Activated CD8-positive, alpha-beta memory T cell treated with anti-CD3 and anti-CD28 coated beads for 24 hours (primary cell): ENCODE measurements at regions not wholly inside any gene's neighbourhood (a gene's known extent, or its start where the extent isn't known, plus 50 kb on each side); places are given as distances from the start of the nearest gene placed in this dataset.

Source experiments
- DNase-seq: peaks from one replicate; pipeline ENCODE4 v3.0.0-alpha.2; 2020

GRCh38 chr10:78785991-78786390, 282.8 kb upstream of the ZMIZ1 start:
- DNase-seq: no peak

- no peak for DNase-seq
These were observed 281.6 kb upstream of the ZMIZ1 start for GRCh38 chr10:78787125-78787524.

- no peak for DNase-seq
These were observed 273.9 kb upstream of the ZMIZ1 start for GRCh38 chr10:78794736-78795455.

DNA sequence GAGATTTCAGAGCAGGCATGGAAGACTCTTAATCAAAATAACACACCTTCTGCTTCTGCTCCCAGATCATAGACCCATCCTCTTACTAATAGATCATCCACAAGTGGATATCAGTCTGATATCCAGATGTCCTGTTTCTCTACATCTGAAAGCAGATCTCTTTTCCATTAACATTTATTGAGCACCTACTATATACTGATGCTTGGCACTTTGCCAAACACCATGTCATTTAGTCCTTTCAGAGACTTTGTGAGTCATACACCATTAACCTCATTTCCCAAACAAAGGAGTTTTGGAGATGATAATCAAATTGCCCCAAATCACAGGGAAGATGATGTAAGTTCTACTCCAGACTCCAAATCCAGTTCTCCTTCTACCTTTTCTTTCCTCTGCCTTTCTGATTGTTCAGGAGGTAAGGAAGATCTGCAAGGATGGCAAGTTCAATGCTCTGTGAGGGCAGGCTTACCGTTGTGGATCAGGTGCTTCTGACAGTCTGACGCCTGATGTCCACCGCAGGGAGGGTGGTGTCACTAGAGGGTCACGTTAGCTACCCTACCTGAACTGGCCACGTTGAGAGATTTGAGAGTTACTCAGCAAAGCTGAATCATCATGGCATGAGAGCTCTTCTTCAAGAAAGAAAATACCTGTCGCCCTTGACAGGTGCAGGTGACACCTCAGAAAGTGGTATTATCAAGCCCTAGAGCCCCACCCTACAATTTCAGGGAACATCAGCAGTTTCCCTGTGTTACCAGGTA, 269.6 kb upstream of the ZMIZ1 start:
- no peak for DNase-seq

DNA sequence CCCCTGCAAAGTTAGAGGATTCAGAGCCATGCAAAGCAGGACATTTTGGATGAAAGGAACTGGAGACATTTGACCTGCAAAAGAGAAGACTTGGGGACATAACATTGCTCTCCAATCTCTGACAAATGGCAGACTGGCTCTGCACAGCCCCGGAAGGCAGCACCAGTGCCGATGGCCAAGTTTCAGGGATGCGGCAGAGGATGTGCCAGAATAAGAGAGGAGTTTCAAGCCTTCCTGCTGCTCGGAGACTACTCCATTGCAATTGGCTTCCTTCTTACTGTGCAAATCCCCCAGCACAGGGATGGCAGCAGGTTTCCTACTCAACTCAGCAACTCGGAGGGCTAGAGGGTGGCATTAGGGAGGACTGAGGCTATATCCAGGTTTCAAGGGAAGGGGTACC, 268.8 kb upstream of the ZMIZ1 start:
- no peak for DNase-seq

- no peak for DNase-seq
These were observed 268.0 kb upstream of the ZMIZ1 start for GRCh38 chr10:78800535-78801320.

GRCh38 chr10:78802431-78802830, 266.3 kb upstream of the ZMIZ1 start:
- no peak for DNase-seq

- no peak for DNase-seq
These were observed 265.9 kb upstream of the ZMIZ1 start for GRCh38 chr10:78802866-78803265.

GRCh38 chr10:78803710-78804109, 265.1 kb upstream of the ZMIZ1 start:
- no peak for DNase-seq

- no peak for DNase-seq
These were observed 264.2 kb upstream of the ZMIZ1 start for GRCh38 chr10:78804411-78805032.

- DNase-seq: no peak
These were observed 263.6 kb upstream of the ZMIZ1 start for GRCh38 chr10:78805176-78805575.

- no peak for DNase-seq
These were observed 262.0 kb upstream of the ZMIZ1 start for GRCh38 chr10:78806681-78807221.

DNA sequence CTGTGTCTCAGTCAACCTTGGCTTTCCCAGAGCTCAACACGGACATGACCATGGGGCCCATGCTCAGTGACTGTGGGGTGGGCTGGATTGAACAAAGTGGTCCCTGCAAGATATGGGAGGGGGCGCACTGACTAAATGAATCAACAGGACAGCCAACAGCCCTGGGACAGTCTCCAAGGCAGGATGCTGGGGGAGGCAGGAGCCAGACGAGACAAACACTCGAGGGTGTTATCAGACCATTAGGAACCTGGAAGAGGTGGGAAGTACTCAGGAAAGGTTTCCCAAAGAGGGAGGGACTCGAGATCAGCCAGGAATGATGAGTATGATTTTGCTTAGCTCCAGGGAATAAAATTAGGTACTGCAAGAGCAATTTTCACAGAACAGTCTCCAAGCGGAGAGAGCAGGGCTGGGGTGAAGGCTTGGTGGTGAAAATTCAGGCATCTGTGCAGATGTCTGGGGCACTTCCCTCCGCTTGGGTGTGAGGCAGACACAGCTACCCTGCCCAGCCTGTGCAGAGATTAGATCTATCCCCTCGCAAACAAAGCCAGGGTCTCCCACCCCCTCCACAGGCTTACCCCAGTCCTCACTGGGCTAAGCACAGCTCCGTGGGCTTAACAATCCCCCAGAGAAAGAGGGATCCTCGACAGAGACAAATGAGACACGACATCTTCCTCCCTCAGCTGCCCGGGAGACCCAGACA, 261.1 kb upstream of the ZMIZ1 start:
- no peak for DNase-seq

DNA sequence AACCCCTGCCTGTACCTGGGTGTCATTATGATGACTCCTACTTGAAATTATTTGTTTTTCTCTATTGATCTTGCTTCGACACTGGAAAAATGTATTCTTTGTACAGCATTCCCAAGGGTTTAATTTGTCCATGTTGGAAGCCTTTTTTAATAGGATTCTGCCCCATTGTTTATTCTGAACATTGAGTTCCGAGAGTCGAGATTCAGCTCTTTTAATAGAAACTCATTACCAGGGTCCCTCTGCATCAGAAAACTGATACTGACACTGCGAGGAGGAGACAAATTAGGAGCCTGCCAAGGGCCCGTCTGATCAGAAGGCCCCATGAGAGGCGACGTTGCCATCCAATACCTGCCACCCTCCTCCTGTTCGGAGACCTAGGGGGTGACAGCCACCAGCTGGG, 260.5 kb upstream of the ZMIZ1 start:
- no peak for DNase-seq

- no peak for DNase-seq
These were observed 259.9 kb upstream of the ZMIZ1 start for GRCh38 chr10:78808736-78809367.

- no peak for DNase-seq
These were observed 257.6 kb upstream of the ZMIZ1 start for GRCh38 chr10:78811174-78811573.

- no peak for DNase-seq
These were observed 256.0 kb upstream of the ZMIZ1 start for GRCh38 chr10:78812571-78813318.

GRCh38 chr10:78813526-78813925, 255.2 kb upstream of the ZMIZ1 start:
- no peak for DNase-seq

DNA sequence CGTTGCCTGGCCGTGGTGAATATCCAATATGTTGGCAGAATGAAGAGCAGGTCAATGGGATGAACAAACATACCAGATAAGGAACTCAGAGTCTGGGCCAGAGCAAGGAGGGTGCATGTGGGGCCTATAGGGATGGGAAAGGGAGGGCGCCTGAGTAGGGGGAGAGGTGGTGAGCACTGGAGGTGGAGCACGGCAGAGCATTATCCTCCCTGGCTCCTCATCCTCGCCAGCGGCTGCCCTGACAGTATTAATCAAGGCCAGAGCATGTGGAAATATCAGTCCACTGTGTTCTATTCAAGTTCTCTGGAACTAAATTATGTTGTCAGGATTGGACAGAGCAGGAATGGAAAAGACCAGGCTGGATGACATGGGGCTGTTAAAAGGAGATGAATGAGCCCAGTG, 254.8 kb upstream of the ZMIZ1 start:
- no peak for DNase-seq

DNA sequence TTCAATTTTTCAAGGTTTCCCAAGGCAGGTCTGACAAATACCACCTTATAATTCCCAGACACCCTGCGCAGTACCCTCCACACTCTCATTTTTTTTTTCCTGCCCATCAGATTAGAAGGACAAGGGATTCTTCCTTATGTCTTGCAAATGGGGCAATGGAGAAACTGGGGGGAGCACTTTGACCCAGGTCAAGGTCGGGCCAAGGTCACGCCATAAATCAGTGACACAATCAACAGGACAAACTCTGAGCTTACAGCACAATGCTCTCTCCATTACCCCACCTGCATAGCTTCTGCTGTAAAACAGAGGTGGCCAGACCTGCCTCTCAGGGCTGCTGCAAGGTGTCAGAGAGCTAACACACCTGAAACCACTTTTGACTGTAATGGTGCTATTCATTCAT, 254.4 kb upstream of the ZMIZ1 start:
- no peak for DNase-seq

DNA sequence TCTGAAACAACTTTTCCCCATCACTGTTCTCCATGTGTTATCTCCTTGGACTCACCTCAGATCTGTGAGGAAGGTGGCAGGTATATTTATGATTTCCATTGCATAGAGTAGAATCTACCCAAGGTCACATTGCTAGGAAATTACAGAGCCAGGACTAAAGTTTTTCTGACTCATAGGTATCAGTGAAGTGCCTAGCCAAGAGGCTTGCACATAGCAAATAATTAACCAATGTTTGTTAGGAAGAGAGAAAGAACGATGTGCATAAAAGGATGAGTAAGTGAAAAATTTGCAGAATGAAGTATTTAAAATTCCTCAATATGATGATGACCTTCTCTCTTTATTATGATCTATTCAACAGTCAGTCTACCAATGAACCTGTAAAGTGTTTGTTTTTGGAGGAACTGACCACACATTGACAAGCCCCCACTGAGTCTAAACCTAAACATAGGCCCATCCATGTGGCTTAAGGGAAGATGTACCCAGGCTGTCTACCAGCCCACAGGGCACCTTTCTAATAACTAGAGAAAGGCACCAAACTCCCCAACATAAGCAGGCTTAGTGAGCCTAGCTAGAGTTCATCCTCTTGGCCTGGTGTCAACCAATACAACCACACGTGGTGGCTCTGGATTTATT, 252.9 kb upstream of the ZMIZ1 start:
- DNase-seq: no peak
